ENCODE measurements at regions not wholly inside any gene's neighbourhood (a gene's known extent, or its start where the extent isn't known, plus 50 kb on each side); places are given as distances from the start of the nearest gene placed in this dataset.

- no peak for DNase-seq
These were observed 552.2 kb upstream of the AMELY start for GRCh38 chrY:7463711-7464110.

GRCh38 chrY:7463196-7463595, 551.6 kb upstream of the AMELY start:
- DNase-seq, result no peak

- DNase-seq, result no peak
These were observed 551.1 kb upstream of the AMELY start for GRCh38 chrY:7462657-7463056.

- no peak for DNase-seq
These were observed 550.4 kb upstream of the AMELY start for GRCh38 chrY:7461873-7462525.

GRCh38 chrY:7459802-7460201, 548.2 kb upstream of the AMELY start:
- no peak for DNase-seq

GRCh38 chrY:7458301-7459078, 546.9 kb upstream of the AMELY start:
- DNase-seq, result no peak

- DNase-seq, result no peak
These were observed 545.9 kb upstream of the AMELY start for GRCh38 chrY:7457286-7458015.

- DNase-seq, result no peak
These were observed 544.1 kb upstream of the AMELY start for GRCh38 chrY:7455626-7456025.

GRCh38 chrY:7453336-7453735, 541.8 kb upstream of the AMELY start:
- DNase-seq, result no peak

GRCh38 chrY:7452246-7452645, 540.7 kb upstream of the AMELY start:
- DNase-seq, result no peak

GRCh38 chrY:7449860-7450259, 538.3 kb upstream of the AMELY start:
- no peak for DNase-seq

GRCh38 chrY:7448687-7449086, 537.1 kb upstream of the AMELY start:
- DNase-seq, result no peak

GRCh38 chrY:7447881-7448516, 536.4 kb upstream of the AMELY start:
- DNase-seq, result no peak

- DNase-seq, result no peak
These were observed 532.6 kb upstream of the AMELY start for GRCh38 chrY:7444141-7444540.

GRCh38 chrY:7440796-7441530, 529.4 kb upstream of the AMELY start:
- no peak for DNase-seq

GRCh38 chrY:7437086-7437485, 525.5 kb upstream of the AMELY start:
- no peak for DNase-seq

- DNase-seq, result no peak
These were observed 522.6 kb upstream of the AMELY start for GRCh38 chrY:7433817-7434809.

- DNase-seq, result no peak
These were observed 507.6 kb upstream of the AMELY start for GRCh38 chrY:7419165-7419564.

GRCh38 chrY:7417946-7418345, 506.4 kb upstream of the AMELY start:
- no peak for DNase-seq

GRCh38 chrY:7416406-7416805, 504.9 kb upstream of the AMELY start:
- no peak for DNase-seq

- DNase-seq, result no peak
These were observed 503.6 kb upstream of the AMELY start for GRCh38 chrY:7415157-7415633.

Measured in inflammatory macrophage treated with lipopolysaccharide for 4 hours (primary cell).